B cell (primary cell): ENCODE measurements at regions not wholly inside any gene's neighbourhood (a gene's known extent, or its start where the extent isn't known, plus 50 kb on each side); places are given as distances from the start of the nearest gene placed in this dataset.

ENCODE experiments used
- ATAC-seq: fragments of 200-7000 bp; cut with Tn5 transposase; one replicate; pipeline ENCODE4 v1.10.0; 2021; ENCODE audit warnings: low read depth, mild to moderate bottlenecking, moderate number of reproducible peaks, moderate library complexity
- CTCF ChIA-PET: fragments of 350-600 bp; sonication (Branson Sonifier 250); formaldehyde crosslinking; loops from one replicate; lab custom pipeline; 2021; ENCODE audit warnings: antibody characterized with exemption, inconsistent platforms; lab: Charles Lee
- POLR2A ChIA-PET: fragments of 350-600 bp; sonication (Branson Sonifier 250); formaldehyde crosslinking; loops from one replicate; lab custom pipeline; 2021; ENCODE audit warnings: antibody characterized with exemption; lab: Charles Lee
- DNase-seq: peaks from one replicate; pipeline ENCODE4 v3.0.0; 2013
- H2AFZ ChIP-seq: 2 replicates; pipeline ENCODE4 v1.6.1; 2012; ENCODE audit warnings: mild to moderate bottlenecking, low read depth, low read length; ENCODE audit not compliant: insufficient read depth, poor library complexity, severe bottlenecking
- H3K27ac ChIP-seq, 2 donors: 1 replicate in 1 of 2; 2 replicates in 1 of 2; pipeline ENCODE4 v1.5.1; 2012 to 2013; ENCODE audit warnings: low read length in 2 of 2, mild to moderate bottlenecking in 2 of 2, moderate library complexity in 1 of 2
- H3K27me3 ChIP-seq, 4 experiments: fragments of 200-600 bp in 1 of 4; sonication (generic) in 1 of 4; replicated peaks in 1 of 4; 1 replicate in 2 of 4; 2 replicates in 2 of 4; pipeline versions ENCODE4 v1.6.1 to v1.7.0; 2013 to 2016; ENCODE audit warnings: low read length in 3 of 4, mild to moderate bottlenecking in 2 of 4, mixed read lengths in 1 of 4, moderate library complexity in 1 of 4; ENCODE audit not compliant: insufficient read depth in 4 of 4, control insufficient read depth in 3 of 4; ENCODE audit errors: control extremely low read depth in 1 of 4
- H3K36me3 ChIP-seq, 2 experiments: replicated peaks in 1 of 2; 1 replicate in 1 of 2; 2 replicates in 1 of 2; pipeline versions ENCODE4 v1.6.1 to v1.7.1; 2013; ENCODE audit warnings: low read length in 1 of 2; ENCODE audit not compliant: insufficient read depth in 2 of 2, control insufficient read depth in 1 of 2; ENCODE audit errors: control extremely low read depth in 1 of 2, extremely low read depth in 1 of 2
- H3K4me1 ChIP-seq, 2 donors: fragments of 200-600 bp in 1 of 2; sonication (generic) in 1 of 2; 1 replicate in 1 of 2; 2 replicates in 1 of 2; pipeline versions ENCODE4 v1.5.1 to v1.6.1; 2013 to 2017; ENCODE audit warnings: low read length in 2 of 2; ENCODE audit not compliant: control insufficient read depth in 2 of 2, insufficient read depth in 2 of 2
- H3K4me2 ChIP-seq: replicated peaks from 2 replicates; pipeline ENCODE3; 2012; ENCODE audit warnings: mild to moderate bottlenecking, low read depth, low read length; ENCODE audit not compliant: poor library complexity, severe bottlenecking
- H3K4me3 ChIP-seq, 5 experiments: fragments of 200-600 bp in 1 of 5; sonication (generic) in 1 of 5; 1 replicate in 3 of 5; 2 replicates in 2 of 5; pipeline versions ENCODE4 v1.5.1 to v1.7.0; 2011 to 2016; ENCODE audit warnings: low read length in 4 of 5, mild to moderate bottlenecking in 4 of 5, low read depth in 2 of 5, control low read depth in 1 of 5, moderate library complexity in 1 of 5; ENCODE audit not compliant: insufficient read depth in 1 of 5; ENCODE audit errors: control extremely low read depth in 1 of 5, extremely low read depth in 1 of 5
- H3K79me2 ChIP-seq: fragments of 200-600 bp; sonication (generic); one replicate; pipeline ENCODE4 v1.6.0; 2016; ENCODE audit warnings: low read length; ENCODE audit not compliant: control insufficient read depth, insufficient read depth
- H3K9ac ChIP-seq: fragments of 200-600 bp; sonication (generic); 2 replicates; pipeline ENCODE4 v1.6.1; 2017; ENCODE audit warnings: mild to moderate bottlenecking, low read length, moderate library complexity
- H3K9me3 ChIP-seq, 3 donors: one replicate each; pipeline versions ENCODE4 v1.6.1 to v1.7.1; 2013; ENCODE audit warnings: low read length in 2 of 3; ENCODE audit not compliant: control insufficient read depth in 2 of 3, insufficient read depth in 1 of 3; ENCODE audit errors: control extremely low read depth in 1 of 3
- H4K20me1 ChIP-seq: 2 replicates; pipeline ENCODE4 v1.6.0; 2012; ENCODE audit warnings: mild to moderate bottlenecking, low read length; ENCODE audit not compliant: insufficient read depth, control insufficient read depth, poor library complexity, severe bottlenecking
- H3K27ac Mint-ChIP-seq: one replicate; pipeline ENCODE4 v1.8.0; 2021; ENCODE audit warnings: mixed read lengths
- H3K27me3 Mint-ChIP-seq: one replicate; pipeline ENCODE4 v1.8.0; 2021; ENCODE audit warnings: mixed read lengths
- H3K4me1 Mint-ChIP-seq: one replicate; pipeline ENCODE4 v1.8.0; 2021; ENCODE audit warnings: mixed read lengths
- H3K4me3 Mint-ChIP-seq: one replicate; pipeline ENCODE4 v1.8.0; 2021; ENCODE audit warnings: mixed read lengths
- H3K9me3 Mint-ChIP-seq: one replicate; pipeline ENCODE4 v1.8.0; 2022; ENCODE audit warnings: mixed read lengths; ENCODE audit not compliant: insufficient read depth
- EZH2 ChIP-seq: IDR thresholded peaks from 2 replicates; pipeline ENCODE4 v1.6.1; 2012; ENCODE audit warnings: borderline replicate concordance, low read depth, mild to moderate bottlenecking, moderate library complexity, low read length; ENCODE audit not compliant: insufficient read depth, poor library complexity, severe bottlenecking
- WGBS: methylation state at CpG from one replicate; pipeline ENCODE4 v1.1.5; 2013; ENCODE audit warnings: missing lambda C conversion rate; ENCODE audit not compliant: insufficient coverage; 5-methylcytosine and 5-hydroxymethylcytosine counted together
- intact Hi-C: fragments of 100-400 bp; cut with micrococcal nuclease; formaldehyde crosslinking; loops from one replicate; pipeline ENCODE4 v1.10.0; 2022
- TF ChIP-seq, protein P1 (sequence below): fragments of 200-600 bp; IDR thresholded peaks from one replicate; pipeline ENCODE4 v1.8.0; 2022; ENCODE audit warnings: antibody characterized with exemption, mild to moderate bottlenecking

DNA sequence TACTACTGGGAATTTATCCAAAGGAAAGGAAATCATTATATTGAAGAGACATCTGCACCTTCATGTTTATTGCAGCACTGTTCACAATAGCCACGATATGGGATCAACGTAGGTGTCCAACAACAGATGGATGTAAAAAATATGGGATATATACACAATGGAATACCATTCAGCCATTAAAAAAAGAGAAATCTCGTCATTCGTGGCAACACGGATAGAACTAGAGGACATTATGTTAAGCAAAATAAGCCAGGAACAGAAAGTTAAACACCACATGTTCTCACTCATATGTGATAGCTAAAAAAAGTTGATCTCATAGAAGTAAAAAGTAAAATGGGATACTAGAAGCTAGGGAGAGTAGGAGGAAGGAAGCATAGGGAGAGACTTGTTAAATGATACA is 82.9 kb upstream of the CLMN start:
- H3K4me3 ChIP-seq, result no peak overlapping the region
- no peak overlapping the region for H3K9ac ChIP-seq
- Mint-ChIP-seq H3K4me3 (no peak overlapping the region), H3K27me3 (no peaks in the 10 kb centered on the region), H3K4me1 (peaks cover 2% of the 10 kb centered on the region), H3K27ac (no peak overlapping the region), H3K9me3 (no peaks in the 10 kb centered on the region)
- WGBS, result no CpG with 5 or more reads among the region's 5 CpGs
- no peaks in the 10 kb centered on the region for H4K20me1 ChIP-seq
- no peak for DNase-seq
- ChIA-PET CTCF (no interaction called here), POLR2A (no interaction called here)
- no peak overlapping the region for H3K27ac ChIP-seq
- no peak for ATAC-seq
- peaks cover 0 to 2% (median 0%) of the 10 kb centered on the region in 3 donors for H3K9me3 ChIP-seq
- no peaks in the 10 kb centered on the region for H3K4me1 ChIP-seq
- H3K27me3 ChIP-seq, result no peaks in the 10 kb centered on the region
- H3K79me2 ChIP-seq, result no peaks in the 10 kb centered on the region
- no peak overlapping the region for H3K4me2 ChIP-seq
- H2AFZ ChIP-seq, result no peak overlapping the region
- intact Hi-C loops, result no loop called here
- no peak for TF ChIP-seq EZH2
- TF ChIP-seq, protein P1, sequence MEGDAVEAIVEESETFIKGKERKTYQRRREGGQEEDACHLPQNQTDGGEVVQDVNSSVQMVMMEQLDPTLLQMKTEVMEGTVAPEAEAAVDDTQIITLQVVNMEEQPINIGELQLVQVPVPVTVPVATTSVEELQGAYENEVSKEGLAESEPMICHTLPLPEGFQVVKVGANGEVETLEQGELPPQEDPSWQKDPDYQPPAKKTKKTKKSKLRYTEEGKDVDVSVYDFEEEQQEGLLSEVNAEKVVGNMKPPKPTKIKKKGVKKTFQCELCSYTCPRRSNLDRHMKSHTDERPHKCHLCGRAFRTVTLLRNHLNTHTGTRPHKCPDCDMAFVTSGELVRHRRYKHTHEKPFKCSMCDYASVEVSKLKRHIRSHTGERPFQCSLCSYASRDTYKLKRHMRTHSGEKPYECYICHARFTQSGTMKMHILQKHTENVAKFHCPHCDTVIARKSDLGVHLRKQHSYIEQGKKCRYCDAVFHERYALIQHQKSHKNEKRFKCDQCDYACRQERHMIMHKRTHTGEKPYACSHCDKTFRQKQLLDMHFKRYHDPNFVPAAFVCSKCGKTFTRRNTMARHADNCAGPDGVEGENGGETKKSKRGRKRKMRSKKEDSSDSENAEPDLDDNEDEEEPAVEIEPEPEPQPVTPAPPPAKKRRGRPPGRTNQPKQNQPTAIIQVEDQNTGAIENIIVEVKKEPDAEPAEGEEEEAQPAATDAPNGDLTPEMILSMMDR, result no peak
- H3K36me3 ChIP-seq, result peaks cover 0 to 4% of the 10 kb centered on the region in 2 experiments

DNA sequence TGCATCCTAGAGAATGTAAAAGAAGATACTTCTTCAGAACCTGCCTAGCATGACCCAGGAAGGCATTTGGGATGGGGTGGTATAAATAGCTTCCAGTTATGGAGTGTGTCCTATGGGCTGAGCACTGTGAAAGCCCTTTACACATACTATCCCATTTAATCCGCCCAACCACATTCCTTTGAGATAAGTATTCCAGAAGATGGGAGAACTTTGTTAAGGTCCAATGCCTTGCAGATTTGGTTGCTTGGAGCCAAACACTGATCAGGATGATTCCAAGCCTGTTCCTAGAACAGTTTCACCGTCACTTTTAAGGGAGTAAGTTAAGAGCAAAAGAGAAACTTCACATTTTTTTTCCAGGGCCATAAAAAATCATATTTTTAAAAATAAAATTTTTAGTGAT is 82.5 kb upstream of the CLMN start:
- intact Hi-C loops, result no loop called here
- H2AFZ ChIP-seq, result no peak overlapping the region
- ChIA-PET POLR2A (no interaction called here), CTCF (no interaction called here)
- Mint-ChIP-seq H3K4me3 (no peak overlapping the region), H3K9me3 (no peaks in the 10 kb centered on the region), H3K27ac (no peak overlapping the region), H3K4me1 (peaks cover 2% of the 10 kb centered on the region), H3K27me3 (no peaks in the 10 kb centered on the region)
- no peak overlapping the region for H3K4me2 ChIP-seq
- no peaks in the 10 kb centered on the region for H3K4me1 ChIP-seq
- H3K9me3 ChIP-seq, result peaks cover 0 to 2% (median 0%) of the 10 kb centered on the region in 3 donors
- ATAC-seq (no peak), DNase-seq (no peak)
- no peak overlapping the region for H3K9ac ChIP-seq
- peaks cover 0 to 4% of the 10 kb centered on the region in 2 experiments for H3K36me3 ChIP-seq
- H3K27me3 ChIP-seq, result no peaks in the 10 kb centered on the region
- no peak for TF ChIP-seq EZH2
- TF ChIP-seq, protein P1, result no peak
- H3K27ac ChIP-seq, result no peak overlapping the region
- no peaks in the 10 kb centered on the region for H4K20me1 ChIP-seq
- WGBS, result no CpG with 5 or more reads among the region's 2 CpGs
- no peaks in the 10 kb centered on the region for H3K79me2 ChIP-seq
- H3K4me3 ChIP-seq, result no peak overlapping the region
